ENCODE measurements at regions not wholly inside any gene's neighbourhood (a gene's known extent, or its start where the extent isn't known, plus 50 kb on each side); places are given as distances from the start of the nearest gene placed in this dataset.

- Histone ChIP-seq H3K9ac (ENCODE audit: low read length) (no peak overlapping the region), H3K27me3 (ENCODE audit: low read depth, low read length) (peaks cover 31% of the 10 kb centered on the region), H3K4me2 (ENCODE audit: low read length) (no peak overlapping the region), H3K36me3 (replicated peaks; ENCODE audit: low read depth, low read length) (no peaks in the 10 kb centered on the region), H4K20me1 (ENCODE audit: insufficient read depth, low read length) (no peaks in the 10 kb centered on the region), H3K4me1 (ENCODE audit: low read length) (no peaks in the 10 kb centered on the region), H3K27ac (ENCODE audit: low read length) (no peak overlapping the region), H2AFZ (ENCODE audit: low read depth, low read length) (no peak overlapping the region), H3K4me3 (ENCODE audit: low read length) (no peak overlapping the region), H3K9me3 (ENCODE audit: insufficient read depth, low read length) (no peaks in the 10 kb centered on the region), H3K79me2 (ENCODE audit: low read length) (no peaks in the 10 kb centered on the region)
- TF ChIP-seq CTCF (IDR thresholded peaks at IDR 0.05; ENCODE audit: low read depth, low read length) (no peak), EZH2phosphoT487 (IDR thresholded peaks at IDR 0.05; ENCODE audit: low read depth) (no peak)
Observed at GRCh38 chr15:52872036-52872818, 82.1 kb upstream of the ONECUT1 start.

GRCh38 chr15:52870015-52870414, 79.9 kb upstream of the ONECUT1 start:
- no peak overlapping the region for H3K4me3 ChIP-seq (ENCODE audit: low read length)
- H4K20me1 ChIP-seq (ENCODE audit: insufficient read depth, low read length), result no peaks in the 10 kb centered on the region
- H3K27me3 ChIP-seq (ENCODE audit: low read depth, low read length), result peaks cover 31% of the 10 kb centered on the region
- H3K9ac ChIP-seq (ENCODE audit: low read length), result no peak overlapping the region
- no peak overlapping the region for H3K4me2 ChIP-seq (ENCODE audit: low read length)
- no peak for TF ChIP-seq CTCF (IDR thresholded peaks at IDR 0.05; ENCODE audit: low read depth, low read length)
- no peak for TF ChIP-seq EZH2phosphoT487 (IDR thresholded peaks at IDR 0.05; ENCODE audit: low read depth)
- H3K79me2 ChIP-seq (ENCODE audit: low read length), result no peaks in the 10 kb centered on the region
- no peak overlapping the region for H2AFZ ChIP-seq (ENCODE audit: low read depth, low read length)
- H3K36me3 ChIP-seq (replicated peaks; ENCODE audit: low read depth, low read length), result no peaks in the 10 kb centered on the region
- no peaks in the 10 kb centered on the region for H3K4me1 ChIP-seq (ENCODE audit: low read length)
- H3K27ac ChIP-seq (ENCODE audit: low read length), result no peak overlapping the region
- H3K9me3 ChIP-seq (ENCODE audit: insufficient read depth, low read length), result no peaks in the 10 kb centered on the region

- Histone ChIP-seq H3K27me3 (ENCODE audit: low read depth, low read length) (peaks cover 9% of the 10 kb centered on the region), H3K27ac (ENCODE audit: low read length) (no peak overlapping the region), H4K20me1 (ENCODE audit: insufficient read depth, low read length) (no peaks in the 10 kb centered on the region), H3K79me2 (ENCODE audit: low read length) (no peaks in the 10 kb centered on the region), H3K4me3 (ENCODE audit: low read length) (no peak overlapping the region), H3K4me1 (ENCODE audit: low read length) (no peaks in the 10 kb centered on the region), H3K36me3 (replicated peaks; ENCODE audit: low read depth, low read length) (no peaks in the 10 kb centered on the region), H2AFZ (ENCODE audit: low read depth, low read length) (no peak overlapping the region), H3K9ac (ENCODE audit: low read length) (no peak overlapping the region), H3K4me2 (ENCODE audit: low read length) (no peak overlapping the region), H3K9me3 (ENCODE audit: insufficient read depth, low read length) (no peaks in the 10 kb centered on the region)
- TF ChIP-seq CTCF (IDR thresholded peaks at IDR 0.05; ENCODE audit: low read depth, low read length), result no peak
- no peak for TF ChIP-seq EZH2phosphoT487 (IDR thresholded peaks at IDR 0.05; ENCODE audit: low read depth)
Observed at GRCh38 chr15:52866698-52867097, 76.6 kb upstream of the ONECUT1 start.

- TF ChIP-seq EZH2phosphoT487 (IDR thresholded peaks at IDR 0.05; ENCODE audit: low read depth) (no peak), CTCF (IDR thresholded peaks at IDR 0.05; ENCODE audit: low read depth, low read length) (no peak)
- H3K9me3 ChIP-seq (ENCODE audit: insufficient read depth, low read length), result no peaks in the 10 kb centered on the region; the same call in 1 of the 2 replicates
- H2AFZ ChIP-seq (ENCODE audit: low read depth, low read length), result no peak overlapping the region
Observed at GRCh38 chr15:52862677-52863076, 72.5 kb upstream of the ONECUT1 start.

More at GRCh38 chr15:52862677-52863076, 72.5 kb upstream of the ONECUT1 start:
- Histone ChIP-seq H3K4me1 (ENCODE audit: low read length) (no peaks in the 10 kb centered on the region), H3K9ac (ENCODE audit: low read length) (no peak overlapping the region), H3K4me3 (ENCODE audit: low read length) (no peak overlapping the region), H3K27ac (ENCODE audit: low read length) (no peak overlapping the region), H3K27me3 (ENCODE audit: low read depth, low read length) (peaks cover 9% of the 10 kb centered on the region), H3K79me2 (ENCODE audit: low read length) (no peaks in the 10 kb centered on the region), H4K20me1 (ENCODE audit: insufficient read depth, low read length) (no peaks in the 10 kb centered on the region), H3K4me2 (ENCODE audit: low read length) (no peak overlapping the region), H3K36me3 (replicated peaks; ENCODE audit: low read depth, low read length) (no peaks in the 10 kb centered on the region)
